BJ (cell line): ENCODE measurements at regions not wholly inside any gene's neighbourhood (a gene's known extent, or its start where the extent isn't known, plus 50 kb on each side); places are given as distances from the start of the nearest gene placed in this dataset.

Experiments used
- CTCF ChIA-PET: fragments of 350-600 bp; formaldehyde crosslinking; extraction: SDS; loops from one replicate; lab custom pipeline; 2021; ENCODE audit warnings: antibody characterized with exemption, inconsistent platforms; lab: Yijun Ruan, JAX
- POLR2A ChIA-PET: fragments of 300-600 bp; sonication (Branson Sonifier 250); formaldehyde crosslinking; extraction: SDS; loops from one replicate; lab custom pipeline; 2021; ENCODE audit warnings: antibody characterized with exemption; lab: Charles Lee
- DNase-seq: peaks from one replicate; pipeline ENCODE4 v3.0.0-alpha.2; 2011; ENCODE audit warnings: low read depth
- H3K27me3 ChIP-seq: 2 replicates; pipeline ENCODE4 v1.6.0; 2011; ENCODE audit warnings: low read length; ENCODE audit not compliant: control insufficient read depth, insufficient read depth
- H3K36me3 ChIP-seq: 2 replicates; pipeline ENCODE4 v1.5.1; 2011; ENCODE audit warnings: low read length; ENCODE audit not compliant: control insufficient read depth, insufficient read depth
- H3K4me3 ChIP-seq: 2 replicates; pipeline ENCODE4 v1.5.1; 2011; ENCODE audit warnings: low read depth, mild to moderate bottlenecking, control low read depth, low read length
- TF ChIP-seq, protein P1 (sequence below): IDR thresholded peaks from 2 replicates; pipeline ENCODE4 v1.5.1; 2011; ENCODE audit warnings: low read depth, mild to moderate bottlenecking, control low read depth, inconsistent platforms, low read length, moderate library complexity; ENCODE audit not compliant: insufficient read depth

- Histone ChIP-seq H3K4me3 (no peak overlapping the region), H3K27me3 (no peaks in the 10 kb centered on the region), H3K36me3 (no peaks in the 10 kb centered on the region)
- DNase-seq: no peak
- ChIA-PET POLR2A (no interaction called here), CTCF (no interaction called here)
- TF ChIP-seq, protein P1, sequence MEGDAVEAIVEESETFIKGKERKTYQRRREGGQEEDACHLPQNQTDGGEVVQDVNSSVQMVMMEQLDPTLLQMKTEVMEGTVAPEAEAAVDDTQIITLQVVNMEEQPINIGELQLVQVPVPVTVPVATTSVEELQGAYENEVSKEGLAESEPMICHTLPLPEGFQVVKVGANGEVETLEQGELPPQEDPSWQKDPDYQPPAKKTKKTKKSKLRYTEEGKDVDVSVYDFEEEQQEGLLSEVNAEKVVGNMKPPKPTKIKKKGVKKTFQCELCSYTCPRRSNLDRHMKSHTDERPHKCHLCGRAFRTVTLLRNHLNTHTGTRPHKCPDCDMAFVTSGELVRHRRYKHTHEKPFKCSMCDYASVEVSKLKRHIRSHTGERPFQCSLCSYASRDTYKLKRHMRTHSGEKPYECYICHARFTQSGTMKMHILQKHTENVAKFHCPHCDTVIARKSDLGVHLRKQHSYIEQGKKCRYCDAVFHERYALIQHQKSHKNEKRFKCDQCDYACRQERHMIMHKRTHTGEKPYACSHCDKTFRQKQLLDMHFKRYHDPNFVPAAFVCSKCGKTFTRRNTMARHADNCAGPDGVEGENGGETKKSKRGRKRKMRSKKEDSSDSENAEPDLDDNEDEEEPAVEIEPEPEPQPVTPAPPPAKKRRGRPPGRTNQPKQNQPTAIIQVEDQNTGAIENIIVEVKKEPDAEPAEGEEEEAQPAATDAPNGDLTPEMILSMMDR: no peak
These were observed 298.3 kb downstream of the RBM43 start for GRCh38 chr2:150963336-150963735.

- ChIA-PET POLR2A (no interaction called here), CTCF (no interaction called here)
- Histone ChIP-seq H3K4me3 (no peak overlapping the region), H3K27me3 (no peaks in the 10 kb centered on the region), H3K36me3 (no peaks in the 10 kb centered on the region)
- no peak for DNase-seq
- TF ChIP-seq, protein P1: no peak
These were observed 306.4 kb downstream of the RBM43 start for GRCh38 chr2:150955231-150955630.

DNA sequence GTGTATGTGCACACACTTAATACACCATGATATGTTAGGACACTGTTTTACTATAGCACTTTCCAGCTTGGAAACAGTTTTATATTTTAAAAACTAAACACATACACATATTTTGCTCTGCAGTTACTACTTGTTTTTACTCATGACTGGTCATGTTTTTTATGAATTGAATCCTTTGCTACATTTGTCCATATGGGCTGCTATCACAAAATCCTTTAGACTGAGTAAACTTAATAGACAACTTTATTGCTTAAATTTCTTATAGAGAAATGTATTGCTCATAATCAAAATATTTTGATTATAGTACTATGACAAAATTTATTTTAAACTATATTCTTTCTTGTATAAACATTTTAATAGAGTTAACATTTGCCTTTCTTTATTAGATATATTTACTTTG, 314.8 kb downstream of the RBM43 start:
- Histone ChIP-seq H3K4me3 (no peak overlapping the region), H3K27me3 (no peaks in the 10 kb centered on the region), H3K36me3 (no peaks in the 10 kb centered on the region)
- ChIA-PET POLR2A (no interaction called here), CTCF (interaction anchor here (0.6 to 0.8 kb wide), 2 partner anchors 12 to 961 kb away, joined by 3 read pairs; no protein-coding TSS in a partner anchor)
- TF ChIP-seq, protein P1: no peak
- no peak for DNase-seq

DNA sequence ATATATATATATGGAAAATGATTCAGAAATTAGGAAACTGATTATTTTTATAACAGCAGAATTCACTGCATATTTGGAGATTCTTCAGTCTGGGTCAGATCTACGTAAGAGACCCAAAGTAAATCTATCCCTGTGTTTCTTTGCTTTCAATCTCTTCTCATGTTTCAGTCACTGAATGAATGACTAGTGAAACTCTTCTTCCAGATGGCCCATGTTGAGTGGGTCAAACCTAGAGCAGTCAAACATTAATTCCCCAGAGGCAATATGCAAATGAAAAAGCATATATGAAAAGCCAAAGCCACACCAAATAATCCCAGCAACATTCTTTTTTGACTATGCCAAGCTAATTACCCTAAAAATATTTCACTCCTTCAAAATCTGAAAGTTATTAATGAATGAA, 317.3 kb downstream of the RBM43 start:
- Histone ChIP-seq H3K4me3 (no peak overlapping the region), H3K36me3 (no peaks in the 10 kb centered on the region), H3K27me3 (no peaks in the 10 kb centered on the region)
- POLR2A ChIA-PET: no interaction called here
- no peak for DNase-seq
- CTCF ChIA-PET: no interaction called here
- TF ChIP-seq, protein P1: no peak

DNA sequence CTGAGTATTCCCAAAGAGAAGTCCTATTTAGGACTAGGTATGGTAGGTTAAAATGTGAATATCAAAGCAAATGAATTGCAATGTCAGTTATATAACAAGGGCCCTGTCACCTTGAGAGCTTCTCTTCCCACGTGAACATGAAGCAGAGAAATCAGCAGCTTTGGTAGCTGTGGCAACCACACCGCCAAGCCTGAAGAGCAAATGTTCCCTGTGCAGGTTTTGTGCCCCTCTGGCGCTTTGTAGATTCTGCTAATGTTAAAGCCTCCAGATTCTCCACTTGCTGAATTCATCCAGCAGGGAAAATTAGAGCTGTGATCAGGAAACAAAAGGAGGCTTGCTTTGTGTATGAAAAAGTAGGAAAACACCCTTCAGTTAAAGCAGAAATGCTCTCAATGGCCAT, 322.6 kb downstream of the RBM43 start:
- DNase-seq: no peak
- POLR2A ChIA-PET: no interaction called here
- Histone ChIP-seq H3K27me3 (no peaks in the 10 kb centered on the region), H3K36me3 (no peaks in the 10 kb centered on the region), H3K4me3 (no peak overlapping the region)
- CTCF ChIA-PET: interaction anchor here (0.7 kb wide), 1 partner anchor 36 kb away, joined by 3 read pairs; no protein-coding TSS in a partner anchor
- TF ChIP-seq, protein P1: no peak
